Activated CD8-positive, alpha-beta memory T cell treated with anti-CD3 and anti-CD28 coated beads for 1 hour (primary cell): ENCODE measurements at regions not wholly inside any gene's neighbourhood (a gene's known extent, or its start where the extent isn't known, plus 50 kb on each side); places are given as distances from the start of the nearest gene placed in this dataset.

Source experiments
- DNase-seq, 2 donors: peaks; one replicate each; pipeline ENCODE4 v3.0.0-alpha.2; 2020; ENCODE audit warnings: low read depth in 1 of 2; ENCODE audit errors: extremely low read depth in 1 of 2

DNA sequence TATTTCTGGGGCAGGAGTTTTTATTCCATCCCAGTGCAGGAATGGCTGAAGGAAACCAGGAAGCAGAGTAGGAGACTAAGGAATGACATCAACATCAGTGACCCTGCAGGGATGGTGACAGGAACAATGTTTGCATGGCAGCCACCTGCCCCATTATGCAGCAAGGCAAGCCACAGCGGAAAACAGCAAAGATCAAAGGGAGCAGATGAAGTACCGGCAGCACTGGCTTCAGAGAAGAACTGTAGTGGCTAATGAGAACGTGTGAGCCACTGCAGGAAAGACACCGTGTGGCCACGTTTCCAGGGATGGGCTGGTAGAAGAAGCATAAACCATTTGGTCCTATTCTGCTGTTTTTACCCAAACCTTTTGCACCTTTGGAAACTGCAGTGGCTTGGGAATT, 52.9 kb upstream of the TAB2 start:
- DNase-seq: peak in 1 of 2 donors; percentile 8

DNA sequence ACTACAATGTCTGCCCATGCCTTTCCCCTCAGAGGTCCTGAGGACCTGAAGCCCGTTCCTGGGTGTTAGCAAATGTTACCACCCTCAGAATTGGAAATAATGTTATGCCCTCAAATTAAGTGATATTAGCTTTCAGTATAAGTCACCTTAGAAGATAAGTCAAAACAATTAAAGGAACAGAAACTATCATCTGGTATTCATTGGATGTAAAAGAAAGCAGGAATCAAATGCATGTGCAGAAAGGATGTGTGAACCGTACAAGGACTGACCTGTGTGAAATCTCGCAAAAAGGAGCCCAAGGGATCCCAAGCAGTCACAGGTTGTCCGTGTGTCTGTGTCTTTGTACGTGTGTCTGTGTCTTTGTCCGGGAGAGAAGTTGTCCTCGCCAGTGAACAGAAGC, 51.6 kb upstream of the TAB2 start:
- DNase-seq: no peak

DNA sequence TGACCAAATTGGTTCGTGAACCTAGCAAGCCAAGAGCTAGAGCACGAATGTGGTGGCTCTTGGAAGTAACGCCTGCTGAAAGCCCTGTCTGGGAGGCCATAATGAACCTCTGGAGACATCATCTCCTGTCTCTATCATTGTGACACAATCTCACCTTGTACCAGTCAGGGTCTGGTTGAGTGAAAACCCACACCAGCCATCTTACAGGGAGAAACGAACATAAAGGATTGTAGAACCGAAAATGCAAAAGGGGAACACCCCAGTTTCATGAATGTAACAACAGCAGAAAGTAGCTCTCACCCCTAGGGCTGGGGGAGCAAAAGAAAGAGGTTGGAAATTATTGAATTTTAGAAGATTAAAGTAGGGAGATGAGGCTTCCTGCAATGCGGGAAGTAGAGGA, 50.9 kb upstream of the TAB2 start:
- DNase-seq: no peak

DNA sequence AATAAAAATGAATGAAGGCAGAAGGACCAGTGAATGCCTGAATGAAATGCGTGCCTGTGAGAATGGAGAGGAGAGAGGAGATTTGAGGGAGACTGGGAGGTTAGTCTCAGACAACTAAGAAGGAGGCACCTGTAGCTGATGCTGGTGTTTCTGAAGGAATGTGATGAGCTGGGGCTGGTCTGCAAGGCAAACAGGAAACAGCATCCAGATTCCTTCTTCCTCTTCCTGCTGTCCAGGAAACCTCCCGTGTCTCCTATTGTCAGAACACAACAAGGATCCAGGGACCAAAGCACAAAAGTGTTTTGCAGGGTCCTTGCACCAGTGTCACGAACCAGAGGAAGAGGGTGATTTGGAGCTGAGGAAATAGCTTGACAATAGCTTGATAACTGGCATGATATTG, 50.4 kb upstream of the TAB2 start:
- no peak for DNase-seq

DNA sequence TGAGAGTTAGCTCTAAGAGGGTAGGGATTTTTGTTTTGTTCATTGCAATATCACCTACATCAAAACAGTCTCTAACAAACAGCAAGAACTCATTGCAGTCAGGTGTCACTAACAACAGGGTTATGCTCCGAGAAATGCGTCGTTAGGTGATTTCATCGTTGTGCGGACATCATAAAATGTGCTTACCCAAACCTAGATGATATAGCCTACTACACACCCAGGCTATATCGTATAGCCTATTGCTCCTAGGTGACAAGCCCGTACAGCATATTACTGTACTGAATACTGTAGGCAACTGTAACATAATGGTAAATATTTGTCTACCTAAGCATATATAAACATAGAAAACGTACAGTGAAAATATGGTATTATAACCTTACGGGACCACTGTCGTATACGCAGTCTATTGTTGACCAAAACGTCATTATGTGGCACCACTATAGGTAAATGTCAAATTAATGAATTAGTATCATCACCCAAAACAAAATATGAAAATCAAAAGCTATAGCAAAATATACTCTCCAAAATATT, 49.9 kb upstream of the TAB2 start:
- DNase-seq: no peak
